ENCODE measurements at regions not wholly inside any gene's neighbourhood (a gene's known extent, or its start where the extent isn't known, plus 50 kb on each side); places are given as distances from the start of the nearest gene placed in this dataset.

GRCh38 chr2:237153181-237153580, 67.5 kb downstream of the COPS8 start:
- TF ChIP-seq CTCF (IDR thresholded peaks at IDR 0.05; ENCODE audit: insufficient read depth, low read length) (no peak), GABPA (IDR thresholded peaks at IDR 0.05; ENCODE audit: low read depth) (no peak)
